ENCODE measurements at regions not wholly inside any gene's neighbourhood (a gene's known extent, or its start where the extent isn't known, plus 50 kb on each side); places are given as distances from the start of the nearest gene placed in this dataset.

GRCh38 chr1:245087723-245088122 lies 67.1 kb upstream of the KIF26B start:
- no peak for TF ChIP-seq CREM (CRISPR knock-in tag; IDR thresholded peaks at IDR 0.05)
- no peak for TF ChIP-seq ATF3 (CRISPR knock-in tag; conservative IDR thresholded peaks at IDR 0.05)
- TF ChIP-seq FOXJ3 (CRISPR knock-in tag; IDR thresholded peaks at IDR 0.05; ENCODE audit: borderline replicate concordance) = no peak
- TF ChIP-seq TEAD4 (CRISPR knock-in tag; IDR thresholded peaks at IDR 0.05) = no peak
- TF ChIP-seq CTCF (IDR thresholded peaks at IDR 0.05) = no peak
